SU-DHL-6 (cell line): ENCODE measurements at regions not wholly inside any gene's neighbourhood (a gene's known extent, or its start where the extent isn't known, plus 50 kb on each side); places are given as distances from the start of the nearest gene placed in this dataset.

ENCODE experiments used
- H2AFZ ChIP-seq: fragments of 200-600 bp; sonication (generic); 2 replicates; pipeline ENCODE4 v1.6.1; 2014; ENCODE audit warnings: low read depth, mild to moderate bottlenecking, moderate library complexity, mixed read lengths, antibody characterized with exemption, low read length; ENCODE audit not compliant: severe bottlenecking
- H3F3A ChIP-seq: fragments of 200-600 bp; shearing (Covaris generic); 2 replicates; pipeline ENCODE4 v1.6.0; 2016; ENCODE audit warnings: antibody characterized with exemption, mild to moderate bottlenecking; ENCODE audit not compliant: insufficient read depth
- H3K27ac ChIP-seq: fragments of 200-600 bp; sonication (generic); 2 replicates; pipeline ENCODE4 v1.5.1; 2016; ENCODE audit warnings: low read depth, mild to moderate bottlenecking, low read length, moderate library complexity, mixed read lengths
- H3K27me3 ChIP-seq: fragments of 200-600 bp; sonication (generic), shearing (Covaris generic); 2 replicates; pipeline ENCODE4 v1.6.0; 2014; ENCODE audit warnings: mild to moderate bottlenecking, low read length
- H3K36me3 ChIP-seq: fragments of 200-600 bp; sonication (generic); 2 replicates; pipeline ENCODE4 v1.6.1; 2014; ENCODE audit warnings: mild to moderate bottlenecking, low read length, mixed read lengths
- H3K4me2 ChIP-seq: fragments of 300-600, 200-600 bp; shearing (Covaris generic), sonication (generic); 2 replicates; pipeline ENCODE4 v1.6.0; 2014; ENCODE audit warnings: low read length, low read depth, mild to moderate bottlenecking; ENCODE audit not compliant: poor library complexity, severe bottlenecking
- H3K4me3 ChIP-seq: fragments of 200-600 bp; sonication (generic); 2 replicates; pipeline ENCODE4 v1.5.1; 2014; ENCODE audit warnings: antibody characterized with exemption, low read length, mild to moderate bottlenecking, mixed read lengths; ENCODE audit not compliant: insufficient read depth, poor library complexity, severe bottlenecking
- H3K79me2 ChIP-seq: fragments of 200-600 bp; sonication (generic); 2 replicates; pipeline ENCODE4 v1.6.1; 2014; ENCODE audit warnings: mild to moderate bottlenecking, low read length, moderate library complexity; ENCODE audit not compliant: insufficient read depth
- H3K9ac ChIP-seq: fragments of 200-600 bp; sonication (generic); 2 replicates; pipeline ENCODE4 v1.7.0; 2014; ENCODE audit warnings: mild to moderate bottlenecking, low read length
- H3K9me2 ChIP-seq: fragments of 200-600 bp; sonication (generic); replicated peaks from 2 replicates; pipeline ENCODE4 v1.6.1; 2014; ENCODE audit warnings: low read length; ENCODE audit not compliant: insufficient read depth
- H3K9me3 ChIP-seq: fragments of 200-600 bp; sonication (generic); 2 replicates; pipeline ENCODE4 v1.6.1; 2014; ENCODE audit warnings: low read length, mixed read lengths; ENCODE audit not compliant: insufficient read depth
- H4K20me1 ChIP-seq: fragments of 200-600 bp; sonication (generic); 2 replicates; pipeline ENCODE4 v1.6.1; 2014; ENCODE audit warnings: low read depth, mild to moderate bottlenecking, antibody characterized with exemption, low read length, moderate library complexity, mixed read lengths
- EZH2phosphoT487 ChIP-seq: fragments of 200-600 bp; sonication (generic), shearing (Covaris generic); conservative IDR thresholded peaks from 2 replicates; pipeline ENCODE4 v1.6.1; 2018; ENCODE audit warnings: mild to moderate bottlenecking, antibody characterized with exemption, low read length, moderate library complexity, mixed read lengths
- TF ChIP-seq, protein P1 (sequence below): fragments of 200-600 bp; sonication (generic); IDR thresholded peaks from one replicate; pipeline ENCODE4 v1.5.1; 2017; ENCODE audit warnings: antibody characterized with exemption, mild to moderate bottlenecking, low read length, moderate library complexity; ENCODE audit not compliant: insufficient read depth, poor library complexity, severe bottlenecking

DNA sequence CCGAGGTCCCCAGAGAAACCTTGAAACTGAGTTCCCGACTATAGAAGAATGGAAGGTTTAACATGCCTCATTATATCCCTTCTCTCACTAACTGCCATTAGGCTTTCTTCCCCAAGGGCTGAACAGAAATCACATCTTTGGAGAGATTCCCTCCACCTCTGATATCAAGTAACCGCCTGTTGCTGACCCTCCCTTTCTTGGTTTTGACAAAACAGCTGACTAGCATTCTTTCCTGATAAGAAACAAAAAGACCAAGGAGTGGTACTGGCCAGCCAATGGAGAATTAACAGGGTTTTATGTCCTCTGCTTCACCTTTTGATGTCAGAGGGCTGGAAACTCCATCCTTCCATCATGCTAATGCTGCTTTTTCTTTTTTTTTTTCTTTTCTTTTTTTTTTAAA is 176.6 kb upstream of the ADGRB3 start:
- no peak overlapping the region for H3K4me2 ChIP-seq
- H3K9ac ChIP-seq = no peak overlapping the region
- no peaks in the 10 kb centered on the region for H3F3A ChIP-seq
- H3K27me3 ChIP-seq = no peaks in the 10 kb centered on the region
- H2AFZ ChIP-seq = no peak overlapping the region
- no peak overlapping the region for H3K27ac ChIP-seq
- no peaks in the 10 kb centered on the region for H3K36me3 ChIP-seq
- H3K79me2 ChIP-seq = no peaks in the 10 kb centered on the region
- no peaks in the 10 kb centered on the region for H3K9me3 ChIP-seq
- TF ChIP-seq EZH2phosphoT487 = no peak
- TF ChIP-seq, protein P1, sequence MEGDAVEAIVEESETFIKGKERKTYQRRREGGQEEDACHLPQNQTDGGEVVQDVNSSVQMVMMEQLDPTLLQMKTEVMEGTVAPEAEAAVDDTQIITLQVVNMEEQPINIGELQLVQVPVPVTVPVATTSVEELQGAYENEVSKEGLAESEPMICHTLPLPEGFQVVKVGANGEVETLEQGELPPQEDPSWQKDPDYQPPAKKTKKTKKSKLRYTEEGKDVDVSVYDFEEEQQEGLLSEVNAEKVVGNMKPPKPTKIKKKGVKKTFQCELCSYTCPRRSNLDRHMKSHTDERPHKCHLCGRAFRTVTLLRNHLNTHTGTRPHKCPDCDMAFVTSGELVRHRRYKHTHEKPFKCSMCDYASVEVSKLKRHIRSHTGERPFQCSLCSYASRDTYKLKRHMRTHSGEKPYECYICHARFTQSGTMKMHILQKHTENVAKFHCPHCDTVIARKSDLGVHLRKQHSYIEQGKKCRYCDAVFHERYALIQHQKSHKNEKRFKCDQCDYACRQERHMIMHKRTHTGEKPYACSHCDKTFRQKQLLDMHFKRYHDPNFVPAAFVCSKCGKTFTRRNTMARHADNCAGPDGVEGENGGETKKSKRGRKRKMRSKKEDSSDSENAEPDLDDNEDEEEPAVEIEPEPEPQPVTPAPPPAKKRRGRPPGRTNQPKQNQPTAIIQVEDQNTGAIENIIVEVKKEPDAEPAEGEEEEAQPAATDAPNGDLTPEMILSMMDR = no peak
- H3K4me3 ChIP-seq = no peak overlapping the region
- no peaks in the 10 kb centered on the region for H4K20me1 ChIP-seq
- H3K9me2 ChIP-seq = no peaks in the 10 kb centered on the region

GRCh38 chr6:68447112-68447511 is 188.0 kb upstream of the ADGRB3 start:
- H3K27me3 ChIP-seq = no peaks in the 10 kb centered on the region
- H3K4me3 ChIP-seq = no peak overlapping the region
- H3K4me2 ChIP-seq = no peak overlapping the region
- no peak overlapping the region for H2AFZ ChIP-seq
- no peaks in the 10 kb centered on the region for H3K9me3 ChIP-seq
- H3K79me2 ChIP-seq = no peaks in the 10 kb centered on the region
- H3K27ac ChIP-seq = no peak overlapping the region
- no peaks in the 10 kb centered on the region for H4K20me1 ChIP-seq
- TF ChIP-seq EZH2phosphoT487 = no peak
- TF ChIP-seq, protein P1 = no peak
- no peaks in the 10 kb centered on the region for H3F3A ChIP-seq
- H3K9me2 ChIP-seq = no peaks in the 10 kb centered on the region
- H3K36me3 ChIP-seq = no peaks in the 10 kb centered on the region
- no peak overlapping the region for H3K9ac ChIP-seq

DNA sequence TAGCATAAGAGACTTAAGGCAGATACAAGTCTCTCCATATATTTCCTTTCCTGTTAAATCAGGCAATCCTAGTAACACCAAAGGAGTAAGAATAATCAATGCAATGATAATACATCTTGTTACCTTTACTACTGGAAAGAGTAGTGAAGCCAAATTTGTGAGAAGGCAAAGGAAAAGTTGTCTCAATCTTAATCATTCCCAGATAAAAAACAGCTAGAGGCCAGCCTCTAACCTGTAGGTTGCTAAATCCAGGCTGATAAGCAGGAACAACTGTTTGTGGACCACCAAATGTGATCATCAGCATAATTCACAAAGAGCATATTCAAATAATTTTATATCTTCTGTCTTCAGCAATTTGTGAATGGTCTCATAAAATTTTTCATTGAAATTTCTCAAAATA is 189.2 kb upstream of the ADGRB3 start:
- no peaks in the 10 kb centered on the region for H3K36me3 ChIP-seq
- no peak overlapping the region for H2AFZ ChIP-seq
- H3K4me3 ChIP-seq = no peak overlapping the region
- no peaks in the 10 kb centered on the region for H3K9me3 ChIP-seq
- H3K4me2 ChIP-seq = no peak overlapping the region
- no peak overlapping the region for H3K27ac ChIP-seq
- H4K20me1 ChIP-seq = no peaks in the 10 kb centered on the region
- H3K9me2 ChIP-seq = no peaks in the 10 kb centered on the region
- TF ChIP-seq, protein P1 = no peak
- TF ChIP-seq EZH2phosphoT487 = no peak
- no peaks in the 10 kb centered on the region for H3K27me3 ChIP-seq
- no peaks in the 10 kb centered on the region for H3K79me2 ChIP-seq
- no peak overlapping the region for H3K9ac ChIP-seq
- H3F3A ChIP-seq = no peaks in the 10 kb centered on the region

GRCh38 chr6:68443704-68444103 is 191.4 kb upstream of the ADGRB3 start:
- no peak overlapping the region for H3K4me2 ChIP-seq
- H3K9ac ChIP-seq = no peak overlapping the region
- no peaks in the 10 kb centered on the region for H3K27me3 ChIP-seq
- no peak for TF ChIP-seq EZH2phosphoT487
- TF ChIP-seq, protein P1 = no peak
- no peaks in the 10 kb centered on the region for H4K20me1 ChIP-seq
- H3K79me2 ChIP-seq = no peaks in the 10 kb centered on the region
- no peaks in the 10 kb centered on the region for H3K9me2 ChIP-seq
- no peaks in the 10 kb centered on the region for H3F3A ChIP-seq
- H3K36me3 ChIP-seq = no peaks in the 10 kb centered on the region
- H3K9me3 ChIP-seq = no peaks in the 10 kb centered on the region
- no peak overlapping the region for H2AFZ ChIP-seq
- H3K27ac ChIP-seq = no peak overlapping the region
- no peak overlapping the region for H3K4me3 ChIP-seq
